ENCODE measurements at regions not wholly inside any gene's neighbourhood (a gene's known extent, or its start where the extent isn't known, plus 50 kb on each side); places are given as distances from the start of the nearest gene placed in this dataset.

GRCh38 chr4:149031399-149031798 lies 589.2 kb upstream of the NR3C2 start:
- TF ChIP-seq TFAP4 (IDR thresholded peaks at IDR 0.05; ENCODE audit: borderline replicate concordance, low read depth) (no peak), ATAD3A (CRISPR knock-in tag; IDR thresholded peaks at IDR 0.05) (no peak), TFDP2 (CRISPR knock-in tag; IDR thresholded peaks at IDR 0.05) (no peak), FOXJ3 (CRISPR knock-in tag; IDR thresholded peaks at IDR 0.05; ENCODE audit: borderline replicate concordance) (no peak), ZNF383 (CRISPR knock-in tag; IDR thresholded peaks at IDR 0.05; ENCODE audit: borderline replicate concordance) (no peak), KLF13 (CRISPR knock-in tag; IDR thresholded peaks at IDR 0.05) (no peak), SUZ12 (IDR thresholded peaks at IDR 0.05; ENCODE audit: low read depth, low read length) (no peak), ZNF354B (CRISPR knock-in tag; IDR thresholded peaks at IDR 0.05) (no peak), SMC3 (IDR thresholded peaks at IDR 0.05; ENCODE audit: low read length) (no peak), ZFP62 (CRISPR knock-in tag; IDR thresholded peaks at IDR 0.05) (no peak), PREB (CRISPR knock-in tag; IDR thresholded peaks at IDR 0.05) (no peak), GATAD2A (CRISPR knock-in tag; IDR thresholded peaks at IDR 0.05) (no peak), FOXA1 (IDR thresholded peaks at IDR 0.05) (no peak), FOXA1 (CRISPR knock-in tag; IDR thresholded peaks at IDR 0.05) (no peak)

Measured in HepG2 (cell line).